ENCODE measurements at regions not wholly inside any gene's neighbourhood (a gene's known extent, or its start where the extent isn't known, plus 50 kb on each side); places are given as distances from the start of the nearest gene placed in this dataset.
A peak's percentile ranks its signal among the peaks of the same experiment; 100 is the strongest.

GRCh38 chr4:107120661-107121060 is 84.5 kb upstream of the DKK2 start:
- RAD21 ChIA-PET (ENCODE audit: low non-redundant PET in 1 of 2, low total read pairs in 2 of 2, uncharacterized antibody in 2 of 2, unreplicated experiment in 2 of 2), result interaction anchor here in 1 of 2 experiments (0.7 kb wide), 1 partner anchor 22 kb away, joined by 4 read pairs; no protein-coding TSS in a partner anchor
- Histone ChIP-seq H3K27ac (ENCODE audit: low read depth, low read length) (no peak overlapping the region), H3K9me2 (ENCODE audit: insufficient read depth) (no peaks in the 10 kb centered on the region), H3K4me2 (ENCODE audit: low read length) (no peak overlapping the region), H4K20me1 (ENCODE audit: insufficient read depth) (no peaks in the 10 kb centered on the region), H3K4me1 (ENCODE audit: control insufficient read depth in 1 of 2, insufficient read depth in 2 of 2, low read length in 2 of 2) (no peaks in the 10 kb centered on the region), H3K36me3 (ENCODE audit: control insufficient read depth in 1 of 2, insufficient read depth in 2 of 2, low read length in 2 of 2) (no peaks in the 10 kb centered on the region), H3K9ac (ENCODE audit: low read length) (no peak overlapping the region), H3K79me2 (ENCODE audit: insufficient read depth, low read length) (no peaks in the 10 kb centered on the region), H2AFZ (ENCODE audit: low read depth, low read length, poor library complexity, severe bottlenecking) (peak overlapping the region; percentile 47), H3K4me3 (replicated peaks in 1 of 2; ENCODE audit: low read depth in 1 of 2, low read length in 2 of 2) (no peak overlapping the region), H3K27me3 (ENCODE audit: insufficient read depth, low read length) (no peaks in the 10 kb centered on the region), H3K9me3 (ENCODE audit: control insufficient read depth in 1 of 2, insufficient read depth in 1 of 2, low read depth in 1 of 2, low read length in 2 of 2) (no peaks in the 10 kb centered on the region)
- DNase-seq (ENCODE audit: low read depth, low spot score) (no peak), ATAC-seq (no peak)
- POLR2A ChIA-PET, result no interaction called here
- intact Hi-C loops (cut with micrococcal nuclease), result no loop called here
- TF ChIP-seq EGR1 (IDR thresholded peaks at IDR 0.05; ENCODE audit: low read depth) (no peak), FOSL1 (IDR thresholded peaks at IDR 0.05; ENCODE audit: low read depth) (no peak), MAX (IDR thresholded peaks at IDR 0.05) (no peak), ZBTB33 (IDR thresholded peaks at IDR 0.05; ENCODE audit: extremely low read depth, insufficient replicate concordance, low read length) (no peak), CTCF (IDR thresholded peaks at IDR 0.05 in 2 of 3, conservative IDR thresholded peaks at IDR 0.05 in 1 of 3; ENCODE audit: borderline replicate concordance in 1 of 3, insufficient read depth in 1 of 3, low read depth in 2 of 3, low read length in 2 of 3) (no peak), CEBPB (IDR thresholded peaks at IDR 0.05; ENCODE audit: low read depth) (no peak), SRF (IDR thresholded peaks at IDR 0.05; ENCODE audit: low read depth) (no peak), TCF7L2 (IDR thresholded peaks at IDR 0.05; ENCODE audit: borderline replicate concordance, extremely low read depth, insufficient read depth, insufficient read length) (no peak), CBX3 (IDR thresholded peaks at IDR 0.05; ENCODE audit: low read depth) (no peak), ELF1 (IDR thresholded peaks at IDR 0.05; ENCODE audit: borderline replicate concordance, low read depth) (no peak), POLR2A (IDR thresholded peaks at IDR 0.05; ENCODE audit: borderline replicate concordance, extremely low read depth, insufficient read depth, insufficient read length) (no peak), POLR2AphosphoS5 (IDR thresholded peaks at IDR 0.05; ENCODE audit: low read depth, low read length) (no peak), EZH2 (IDR thresholded peaks at IDR 0.05) (no peak)
- TF ChIP-seq, protein P1, sequence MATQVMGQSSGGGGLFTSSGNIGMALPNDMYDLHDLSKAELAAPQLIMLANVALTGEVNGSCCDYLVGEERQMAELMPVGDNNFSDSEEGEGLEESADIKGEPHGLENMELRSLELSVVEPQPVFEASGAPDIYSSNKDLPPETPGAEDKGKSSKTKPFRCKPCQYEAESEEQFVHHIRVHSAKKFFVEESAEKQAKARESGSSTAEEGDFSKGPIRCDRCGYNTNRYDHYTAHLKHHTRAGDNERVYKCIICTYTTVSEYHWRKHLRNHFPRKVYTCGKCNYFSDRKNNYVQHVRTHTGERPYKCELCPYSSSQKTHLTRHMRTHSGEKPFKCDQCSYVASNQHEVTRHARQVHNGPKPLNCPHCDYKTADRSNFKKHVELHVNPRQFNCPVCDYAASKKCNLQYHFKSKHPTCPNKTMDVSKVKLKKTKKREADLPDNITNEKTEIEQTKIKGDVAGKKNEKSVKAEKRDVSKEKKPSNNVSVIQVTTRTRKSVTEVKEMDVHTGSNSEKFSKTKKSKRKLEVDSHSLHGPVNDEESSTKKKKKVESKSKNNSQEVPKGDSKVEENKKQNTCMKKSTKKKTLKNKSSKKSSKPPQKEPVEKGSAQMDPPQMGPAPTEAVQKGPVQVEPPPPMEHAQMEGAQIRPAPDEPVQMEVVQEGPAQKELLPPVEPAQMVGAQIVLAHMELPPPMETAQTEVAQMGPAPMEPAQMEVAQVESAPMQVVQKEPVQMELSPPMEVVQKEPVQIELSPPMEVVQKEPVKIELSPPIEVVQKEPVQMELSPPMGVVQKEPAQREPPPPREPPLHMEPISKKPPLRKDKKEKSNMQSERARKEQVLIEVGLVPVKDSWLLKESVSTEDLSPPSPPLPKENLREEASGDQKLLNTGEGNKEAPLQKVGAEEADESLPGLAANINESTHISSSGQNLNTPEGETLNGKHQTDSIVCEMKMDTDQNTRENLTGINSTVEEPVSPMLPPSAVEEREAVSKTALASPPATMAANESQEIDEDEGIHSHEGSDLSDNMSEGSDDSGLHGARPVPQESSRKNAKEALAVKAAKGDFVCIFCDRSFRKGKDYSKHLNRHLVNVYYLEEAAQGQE (IDR thresholded peaks at IDR 0.05; ENCODE audit: low read depth), result no peak
- no TSS peak for BruUV-seq (replicated peaks)
- CTCF ChIA-PET, result no interaction called here
